GM23338 (cell line): ENCODE measurements at regions not wholly inside any gene's neighbourhood (a gene's known extent, or its start where the extent isn't known, plus 50 kb on each side); places are given as distances from the start of the nearest gene placed in this dataset.

ENCODE experiments used
- ATAC-seq: fragments of 200-7000 bp; cut with Tn5 transposase; 3 replicates; pipeline ENCODE4 v1.9.1; 2020
- DNase-seq: peaks from one replicate; pipeline ENCODE4 v3.0.0-alpha.2; 2015; ENCODE audit warnings: low spot score
- H2AFZ ChIP-seq: fragments of 200-600 bp; sonication (generic); 2 replicates; pipeline ENCODE4 v1.8.0; 2016; ENCODE audit warnings: antibody characterized with exemption, mild to moderate bottlenecking, moderate library complexity
- H3F3A ChIP-seq: fragments of 200-600 bp; sonication (generic); replicated peaks from 2 replicates; pipeline ENCODE4 v1.8.0; 2017; ENCODE audit warnings: antibody characterized with exemption, mixed run types, low read depth
- H3K27ac ChIP-seq: fragments of 200-600 bp; sonication (generic); 2 replicates; pipeline ENCODE4 v1.6.1; 2016; ENCODE audit warnings: low read depth
- H3K27me3 ChIP-seq: fragments of 200-600 bp; sonication (generic); 2 replicates; pipeline ENCODE4 v1.8.0; 2016; ENCODE audit warnings: mild to moderate bottlenecking, mixed run types, moderate library complexity; ENCODE audit not compliant: insufficient read depth
- H3K36me3 ChIP-seq: fragments of 200-600 bp; sonication (generic); 2 replicates; pipeline ENCODE4 v1.8.0; 2016; ENCODE audit warnings: mild to moderate bottlenecking; ENCODE audit not compliant: insufficient read depth
- H3K4me1 ChIP-seq: fragments of 200-600 bp; sonication (generic); 2 replicates; pipeline ENCODE4 v1.8.0; 2016; ENCODE audit warnings: mild to moderate bottlenecking, moderate library complexity; ENCODE audit not compliant: insufficient read depth
- H3K4me2 ChIP-seq: fragments of 200-600 bp; sonication (generic); 2 replicates; pipeline ENCODE4 v1.7.1; 2017; ENCODE audit warnings: mixed run types
- H3K4me3 ChIP-seq: fragments of 200-600 bp; sonication (generic); 2 replicates; pipeline ENCODE4 v1.6.1; 2016; ENCODE audit warnings: mixed run types
- H3K79me2 ChIP-seq: fragments of 200-600 bp; sonication (generic); replicated peaks from 2 replicates; pipeline ENCODE4 v1.8.0; 2017; ENCODE audit warnings: mild to moderate bottlenecking; ENCODE audit not compliant: insufficient read depth
- H3K9me2 ChIP-seq: fragments of 200-600 bp; sonication (generic); 2 replicates; pipeline ENCODE4 v1.8.0; 2017; ENCODE audit not compliant: insufficient read depth
- H4K20me1 ChIP-seq: fragments of 200-600 bp; sonication (generic); replicated peaks from 2 replicates; pipeline ENCODE4 v1.8.0; 2017; ENCODE audit warnings: mild to moderate bottlenecking; ENCODE audit not compliant: insufficient read depth
- H3K27ac Mint-ChIP-seq: 2 replicates; pipeline ENCODE4 v1.8.0; 2020; ENCODE audit warnings: inconsistent platforms, mild to moderate bottlenecking, moderate library complexity, mixed read lengths
- H3K27me3 Mint-ChIP-seq: 3 replicates; pipeline ENCODE4 v1.8.0; 2022; ENCODE audit warnings: low read depth, mild to moderate bottlenecking, moderate library complexity, mixed read lengths, inconsistent platforms; ENCODE audit not compliant: insufficient read depth, poor library complexity
- H3K36me3 Mint-ChIP-seq: 3 replicates; pipeline ENCODE4 v1.8.0; 2021; ENCODE audit warnings: low read depth, mild to moderate bottlenecking, inconsistent platforms, moderate library complexity, mixed read lengths
- H3K4me1 Mint-ChIP-seq: 3 replicates; pipeline ENCODE4 v1.8.0; 2020; ENCODE audit warnings: mild to moderate bottlenecking, inconsistent platforms, mixed read lengths
- H3K4me3 Mint-ChIP-seq: 3 replicates; pipeline ENCODE4 v1.8.0; 2021; ENCODE audit warnings: moderate library complexity, mild to moderate bottlenecking, inconsistent platforms, mixed read lengths
- H3K9me3 Mint-ChIP-seq: 3 replicates; pipeline ENCODE4 v1.8.0; 2020; ENCODE audit warnings: moderate library complexity, mild to moderate bottlenecking, inconsistent platforms, mixed read lengths
- CREB1 ChIP-seq: fragments of 250-450 bp; sonication (Bioruptor Pico); IDR thresholded peaks from 2 replicates; pipeline ENCODE4 v1.5.0; 2020; ENCODE audit warnings: low read depth, mild to moderate bottlenecking, moderate library complexity
- EZH2 ChIP-seq: fragments of 200-600 bp; sonication (generic); IDR thresholded peaks from one replicate; pipeline ENCODE4 v1.8.0; 2017; ENCODE audit warnings: antibody characterized with exemption, mild to moderate bottlenecking, low read depth; ENCODE audit not compliant: unreplicated experiment
- EZH2phosphoT487 ChIP-seq: fragments of 200-600 bp; sonication (generic); IDR thresholded peaks from one replicate; pipeline ENCODE4 v1.8.1; 2018; ENCODE audit warnings: antibody characterized with exemption; ENCODE audit not compliant: unreplicated experiment
- JUNB ChIP-seq: IDR thresholded peaks from one replicate; pipeline ENCODE4 v1.6.1; 2016; ENCODE audit warnings: antibody characterized with exemption; ENCODE audit not compliant: unreplicated experiment
- NANOG ChIP-seq: IDR thresholded peaks from 2 replicates; pipeline ENCODE4 v1.6.1; 2016; ENCODE audit warnings: antibody characterized with exemption, borderline replicate concordance
- ZNF114 ChIP-seq: fragments of 250-450 bp; sonication (Bioruptor Pico); IDR thresholded peaks from 2 replicates; pipeline ENCODE4 v1.5.0; 2020; ENCODE audit warnings: mild to moderate bottlenecking, moderate library complexity
- ZNF331 ChIP-seq: fragments of 250-450 bp; sonication (Bioruptor Pico); IDR thresholded peaks from 2 replicates; pipeline ENCODE4 v1.5.0; 2020; ENCODE audit warnings: low read depth, mild to moderate bottlenecking, moderate library complexity
- TF ChIP-seq, protein P1 (sequence below): IDR thresholded peaks from one replicate; pipeline ENCODE4 v1.6.1; 2018; ENCODE audit warnings: antibody characterized with exemption; ENCODE audit not compliant: unreplicated experiment
- TF ChIP-seq, protein P2 (sequence below): IDR thresholded peaks from 2 replicates; pipeline ENCODE4 v1.6.1; 2016; ENCODE audit warnings: antibody characterized with exemption
- TF ChIP-seq, protein P3 (sequence below): fragments of 250-450 bp; sonication (Bioruptor Pico); IDR thresholded peaks from 2 replicates; pipeline ENCODE4 v1.5.0; 2020; ENCODE audit warnings: mild to moderate bottlenecking, moderate library complexity

DNA sequence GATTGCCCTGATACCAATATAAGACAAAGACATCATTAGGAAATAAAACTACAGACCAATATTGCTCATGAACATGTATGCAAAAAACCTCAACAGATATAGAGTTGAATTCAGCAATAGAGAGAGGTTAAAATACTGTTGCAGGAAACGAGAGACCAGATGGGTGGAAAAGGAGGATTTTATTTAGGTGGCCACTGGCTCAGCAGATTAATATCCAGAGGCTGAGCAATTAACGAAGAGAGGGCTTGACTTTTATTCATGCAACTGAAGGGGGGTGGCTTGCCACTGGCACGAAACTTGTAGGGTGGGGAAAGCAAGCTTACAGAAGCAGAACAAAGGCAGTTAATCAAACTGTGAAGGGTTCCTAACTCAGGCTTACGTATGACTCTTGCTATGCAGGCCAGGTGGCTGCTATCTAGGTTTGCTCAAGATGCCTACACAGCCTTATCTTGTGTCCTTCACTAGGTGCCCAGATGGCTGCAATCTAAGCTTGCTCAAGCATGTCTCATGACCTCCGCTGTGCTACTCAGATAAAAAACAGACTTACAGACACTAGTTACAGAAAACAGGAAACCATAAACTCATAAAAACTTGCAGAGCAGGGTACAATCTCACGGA, 126.4 kb downstream of the MMUT start:
- peaks cover 62% of the 10 kb centered on the region for H3K9me3 Mint-ChIP-seq
- Histone ChIP-seq H3K4me1 (peaks cover 21% of the 10 kb centered on the region), H3K27me3 (no peaks in the 10 kb centered on the region), H3K79me2 (no peaks in the 10 kb centered on the region), H3K9me2 (peaks cover 7% of the 10 kb centered on the region; the same call in 1 of the 2 replicates), H3K4me3 (no peak overlapping the region), H4K20me1 (no peaks in the 10 kb centered on the region), H3K27ac (no peak overlapping the region), H3K4me2 (no peak overlapping the region), H2AFZ (no peak overlapping the region), H3K36me3 (no peaks in the 10 kb centered on the region; the same call in 1 of the 2 replicates), H3F3A (no peaks in the 10 kb centered on the region)
- H3K36me3 Mint-ChIP-seq, result peaks cover 70% of the 10 kb centered on the region
- H3K4me1 Mint-ChIP-seq, result peaks cover 30% of the 10 kb centered on the region
- H3K27me3 Mint-ChIP-seq, result peaks cover 5% of the 10 kb centered on the region
- H3K4me3 Mint-ChIP-seq, result no peak overlapping the region
- no peak overlapping the region for H3K27ac Mint-ChIP-seq
- DNase-seq (peak; percentile 9), ATAC-seq (no peak)
- TF ChIP-seq NANOG (no peak), JUNB (no peak), EZH2phosphoT487 (no peak), CREB1 (CRISPR knock-in tag) (no peak), ZNF114 (CRISPR knock-in tag) (no peak), ZNF331 (no peak), EZH2 (no peak)
- TF ChIP-seq, protein P1, sequence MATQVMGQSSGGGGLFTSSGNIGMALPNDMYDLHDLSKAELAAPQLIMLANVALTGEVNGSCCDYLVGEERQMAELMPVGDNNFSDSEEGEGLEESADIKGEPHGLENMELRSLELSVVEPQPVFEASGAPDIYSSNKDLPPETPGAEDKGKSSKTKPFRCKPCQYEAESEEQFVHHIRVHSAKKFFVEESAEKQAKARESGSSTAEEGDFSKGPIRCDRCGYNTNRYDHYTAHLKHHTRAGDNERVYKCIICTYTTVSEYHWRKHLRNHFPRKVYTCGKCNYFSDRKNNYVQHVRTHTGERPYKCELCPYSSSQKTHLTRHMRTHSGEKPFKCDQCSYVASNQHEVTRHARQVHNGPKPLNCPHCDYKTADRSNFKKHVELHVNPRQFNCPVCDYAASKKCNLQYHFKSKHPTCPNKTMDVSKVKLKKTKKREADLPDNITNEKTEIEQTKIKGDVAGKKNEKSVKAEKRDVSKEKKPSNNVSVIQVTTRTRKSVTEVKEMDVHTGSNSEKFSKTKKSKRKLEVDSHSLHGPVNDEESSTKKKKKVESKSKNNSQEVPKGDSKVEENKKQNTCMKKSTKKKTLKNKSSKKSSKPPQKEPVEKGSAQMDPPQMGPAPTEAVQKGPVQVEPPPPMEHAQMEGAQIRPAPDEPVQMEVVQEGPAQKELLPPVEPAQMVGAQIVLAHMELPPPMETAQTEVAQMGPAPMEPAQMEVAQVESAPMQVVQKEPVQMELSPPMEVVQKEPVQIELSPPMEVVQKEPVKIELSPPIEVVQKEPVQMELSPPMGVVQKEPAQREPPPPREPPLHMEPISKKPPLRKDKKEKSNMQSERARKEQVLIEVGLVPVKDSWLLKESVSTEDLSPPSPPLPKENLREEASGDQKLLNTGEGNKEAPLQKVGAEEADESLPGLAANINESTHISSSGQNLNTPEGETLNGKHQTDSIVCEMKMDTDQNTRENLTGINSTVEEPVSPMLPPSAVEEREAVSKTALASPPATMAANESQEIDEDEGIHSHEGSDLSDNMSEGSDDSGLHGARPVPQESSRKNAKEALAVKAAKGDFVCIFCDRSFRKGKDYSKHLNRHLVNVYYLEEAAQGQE, result no peak
- TF ChIP-seq, protein P2, sequence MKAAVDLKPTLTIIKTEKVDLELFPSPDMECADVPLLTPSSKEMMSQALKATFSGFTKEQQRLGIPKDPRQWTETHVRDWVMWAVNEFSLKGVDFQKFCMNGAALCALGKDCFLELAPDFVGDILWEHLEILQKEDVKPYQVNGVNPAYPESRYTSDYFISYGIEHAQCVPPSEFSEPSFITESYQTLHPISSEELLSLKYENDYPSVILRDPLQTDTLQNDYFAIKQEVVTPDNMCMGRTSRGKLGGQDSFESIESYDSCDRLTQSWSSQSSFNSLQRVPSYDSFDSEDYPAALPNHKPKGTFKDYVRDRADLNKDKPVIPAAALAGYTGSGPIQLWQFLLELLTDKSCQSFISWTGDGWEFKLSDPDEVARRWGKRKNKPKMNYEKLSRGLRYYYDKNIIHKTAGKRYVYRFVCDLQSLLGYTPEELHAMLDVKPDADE, result no peak

DNA sequence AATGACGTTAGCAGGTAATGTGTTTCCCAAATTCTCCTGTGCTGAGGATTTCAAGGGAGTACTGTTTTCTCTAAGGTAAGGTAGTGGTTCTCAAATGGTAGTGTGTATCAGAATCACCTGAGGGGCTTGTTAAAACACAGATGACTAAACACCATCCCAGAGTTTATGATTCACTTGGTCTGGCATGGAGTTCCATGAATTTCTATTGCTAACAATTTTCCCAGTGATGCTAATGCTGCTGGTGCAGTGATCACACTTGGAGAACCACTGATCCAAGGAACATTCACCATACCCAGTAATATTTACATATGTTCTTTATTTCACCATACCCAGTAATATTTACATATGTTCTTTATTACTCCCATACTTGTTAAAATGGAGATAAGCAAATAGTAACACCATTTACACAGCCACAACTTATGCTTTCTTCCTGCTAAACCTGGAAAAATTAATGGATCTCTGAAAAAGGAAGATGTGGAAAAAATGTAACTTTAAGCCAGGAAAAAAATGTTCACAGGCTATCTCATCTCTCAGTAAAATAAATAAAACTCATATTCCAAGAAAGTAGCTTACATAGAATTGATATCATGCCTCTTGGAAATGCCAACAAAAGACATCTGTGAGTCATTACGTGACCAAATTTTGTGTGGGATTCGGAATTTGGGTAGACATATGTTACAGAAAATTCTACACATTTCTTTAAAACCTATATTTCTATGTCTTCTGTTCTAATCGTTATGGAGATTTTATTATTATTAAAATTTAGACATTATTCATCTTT, 129.5 kb downstream of the MMUT start:
- Histone ChIP-seq H4K20me1 (no peaks in the 10 kb centered on the region), H3K9me2 (no peaks in the 10 kb centered on the region), H3F3A (no peaks in the 10 kb centered on the region), H2AFZ (no peak overlapping the region), H3K4me3 (no peak overlapping the region), H3K4me1 (peaks cover 14% of the 10 kb centered on the region), H3K27me3 (no peaks in the 10 kb centered on the region), H3K79me2 (no peaks in the 10 kb centered on the region), H3K36me3 (no peaks in the 10 kb centered on the region), H3K27ac (no peak overlapping the region), H3K4me2 (no peak overlapping the region; the same call in 1 of the 2 replicates)
- Mint-ChIP-seq H3K36me3 (peaks cover 43% of the 10 kb centered on the region), H3K4me3 (no peak overlapping the region), H3K27ac (no peak overlapping the region), H3K27me3 (no peaks in the 10 kb centered on the region), H3K4me1 (peaks cover 15% of the 10 kb centered on the region), H3K9me3 (peaks cover 36% of the 10 kb centered on the region)
- DNase-seq (no peak), ATAC-seq (no peak)
- TF ChIP-seq, protein P3, sequence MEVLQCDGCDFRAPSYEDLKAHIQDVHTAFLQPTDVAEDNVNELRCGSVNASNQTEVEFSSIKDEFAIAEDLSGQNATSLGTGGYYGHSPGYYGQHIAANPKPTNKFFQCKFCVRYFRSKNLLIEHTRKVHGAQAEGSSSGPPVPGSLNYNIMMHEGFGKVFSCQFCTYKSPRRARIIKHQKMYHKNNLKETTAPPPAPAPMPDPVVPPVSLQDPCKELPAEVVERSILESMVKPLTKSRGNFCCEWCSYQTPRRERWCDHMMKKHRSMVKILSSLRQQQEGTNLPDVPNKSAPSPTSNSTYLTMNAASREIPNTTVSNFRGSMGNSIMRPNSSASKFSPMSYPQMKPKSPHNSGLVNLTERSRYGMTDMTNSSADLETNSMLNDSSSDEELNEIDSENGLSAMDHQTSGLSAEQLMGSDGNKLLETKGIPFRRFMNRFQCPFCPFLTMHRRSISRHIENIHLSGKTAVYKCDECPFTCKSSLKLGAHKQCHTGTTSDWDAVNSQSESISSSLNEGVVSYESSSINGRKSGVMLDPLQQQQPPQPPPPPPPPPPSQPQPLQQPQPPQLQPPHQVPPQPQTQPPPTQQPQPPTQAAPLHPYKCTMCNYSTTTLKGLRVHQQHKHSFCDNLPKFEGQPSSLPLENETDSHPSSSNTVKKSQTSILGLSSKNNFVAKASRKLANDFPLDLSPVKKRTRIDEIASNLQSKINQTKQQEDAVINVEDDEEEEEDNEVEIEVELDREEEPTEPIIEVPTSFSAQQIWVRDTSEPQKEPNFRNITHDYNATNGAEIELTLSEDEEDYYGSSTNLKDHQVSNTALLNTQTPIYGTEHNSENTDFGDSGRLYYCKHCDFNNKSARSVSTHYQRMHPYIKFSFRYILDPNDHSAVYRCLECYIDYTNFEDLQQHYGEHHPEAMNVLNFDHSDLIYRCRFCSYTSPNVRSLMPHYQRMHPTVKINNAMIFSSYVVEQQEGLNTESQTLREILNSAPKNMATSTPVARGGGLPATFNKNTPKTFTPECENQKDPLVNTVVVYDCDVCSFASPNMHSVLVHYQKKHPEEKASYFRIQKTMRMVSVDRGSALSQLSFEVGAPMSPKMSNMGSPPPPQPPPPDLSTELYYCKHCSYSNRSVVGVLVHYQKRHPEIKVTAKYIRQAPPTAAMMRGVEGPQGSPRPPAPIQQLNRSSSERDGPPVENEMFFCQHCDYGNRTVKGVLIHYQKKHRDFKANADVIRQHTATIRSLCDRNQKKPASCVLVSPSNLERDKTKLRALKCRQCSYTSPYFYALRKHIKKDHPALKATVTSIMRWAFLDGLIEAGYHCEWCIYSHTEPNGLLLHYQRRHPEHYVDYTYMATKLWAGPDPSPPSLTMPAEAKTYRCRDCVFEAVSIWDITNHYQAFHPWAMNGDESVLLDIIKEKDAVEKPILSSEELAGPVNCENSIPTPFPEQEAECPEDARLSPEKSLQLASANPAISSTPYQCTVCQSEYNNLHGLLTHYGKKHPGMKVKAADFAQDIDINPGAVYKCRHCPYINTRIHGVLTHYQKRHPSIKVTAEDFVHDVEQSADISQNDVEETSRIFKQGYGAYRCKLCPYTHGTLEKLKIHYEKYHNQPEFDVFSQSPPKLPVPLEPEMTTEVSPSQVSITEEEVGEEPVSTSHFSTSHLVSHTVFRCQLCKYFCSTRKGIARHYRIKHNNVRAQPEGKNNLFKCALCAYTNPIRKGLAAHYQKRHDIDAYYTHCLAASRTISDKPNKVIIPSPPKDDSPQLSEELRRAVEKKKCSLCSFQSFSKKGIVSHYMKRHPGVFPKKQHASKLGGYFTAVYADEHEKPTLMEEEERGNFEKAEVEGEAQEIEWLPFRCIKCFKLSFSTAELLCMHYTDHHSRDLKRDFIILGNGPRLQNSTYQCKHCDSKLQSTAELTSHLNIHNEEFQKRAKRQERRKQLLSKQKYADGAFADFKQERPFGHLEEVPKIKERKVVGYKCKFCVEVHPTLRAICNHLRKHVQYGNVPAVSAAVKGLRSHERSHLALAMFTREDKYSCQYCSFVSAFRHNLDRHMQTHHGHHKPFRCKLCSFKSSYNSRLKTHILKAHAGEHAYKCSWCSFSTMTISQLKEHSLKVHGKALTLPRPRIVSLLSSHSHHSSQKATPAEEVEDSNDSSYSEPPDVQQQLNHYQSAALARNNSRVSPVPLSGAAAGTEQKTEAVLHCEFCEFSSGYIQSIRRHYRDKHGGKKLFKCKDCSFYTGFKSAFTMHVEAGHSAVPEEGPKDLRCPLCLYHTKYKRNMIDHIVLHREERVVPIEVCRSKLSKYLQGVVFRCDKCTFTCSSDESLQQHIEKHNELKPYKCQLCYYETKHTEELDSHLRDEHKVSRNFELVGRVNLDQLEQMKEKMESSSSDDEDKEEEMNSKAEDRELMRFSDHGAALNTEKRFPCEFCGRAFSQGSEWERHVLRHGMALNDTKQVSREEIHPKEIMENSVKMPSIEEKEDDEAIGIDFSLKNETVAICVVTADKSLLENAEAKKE, result no peak
- TF ChIP-seq ZNF114 (CRISPR knock-in tag) (no peak), EZH2 (no peak), CREB1 (CRISPR knock-in tag) (no peak)
